H1 (cell line): ENCODE measurements at regions not wholly inside any gene's neighbourhood (a gene's known extent, or its start where the extent isn't known, plus 50 kb on each side); places are given as distances from the start of the nearest gene placed in this dataset.

ENCODE experiments used
- CTCF ChIA-PET: fragments of 300-600 bp; sonication (Branson Sonifier 250); formaldehyde crosslinking; loops from one replicate; lab custom pipeline; 2021; ENCODE audit not compliant: partially characterized antibody; lab: Charles Lee
- POLR2A ChIA-PET: fragments of 300-600 bp; sonication (Branson Sonifier 250); formaldehyde crosslinking; loops from one replicate; lab custom pipeline; 2021; ENCODE audit warnings: inconsistent platforms; ENCODE audit not compliant: partially characterized antibody; lab: Charles Lee
- DNase-seq, 2 experiments: peaks; one replicate each; pipeline versions ENCODE4 v3.0.0 to v3.0.0-alpha.2; 2010 to 2022; ENCODE audit warnings: low spot score in 2 of 2, low read depth in 1 of 2, mixed read lengths in 1 of 2
- FAIRE-seq: peaks from 2 replicates; lab custom pipeline; 2011; peaks lifted over from hg19 to GRCh38; lab: Jason Lieb, UNC
- H2AFZ ChIP-seq: 2 replicates; pipeline ENCODE4 v1.8.1; 2012; ENCODE audit warnings: low read length, inconsistent platforms
- H2AK5ac ChIP-seq: 2 replicates; pipeline ENCODE4 v1.6.1; 2013; ENCODE audit warnings: low read depth, low read length
- H2BK120ac ChIP-seq: replicated peaks from 2 replicates; pipeline ENCODE3; 2013; ENCODE audit warnings: low read depth, low read length, inconsistent platforms
- H2BK12ac ChIP-seq: 2 replicates; pipeline ENCODE4 v1.6.1; 2013; ENCODE audit warnings: low read depth, low read length
- H2BK15ac ChIP-seq: 2 replicates; pipeline ENCODE4 v1.6.1; 2013; ENCODE audit warnings: low read length
- H2BK20ac ChIP-seq: 2 replicates; pipeline ENCODE4 v1.6.1; 2013; ENCODE audit warnings: low read length
- H2BK5ac ChIP-seq: 2 replicates; pipeline ENCODE4 v1.6.1; 2013; ENCODE audit warnings: low read depth, low read length
- H3K14ac ChIP-seq: 2 replicates; pipeline ENCODE4 v1.6.1; 2013; ENCODE audit warnings: inconsistent platforms; ENCODE audit not compliant: insufficient read length
- H3K18ac ChIP-seq: 2 replicates; pipeline ENCODE4 v1.6.1; 2013; ENCODE audit warnings: low read length; ENCODE audit errors: extremely low read depth
- H3K23ac ChIP-seq: 2 replicates; pipeline ENCODE4 v1.6.1; 2013; ENCODE audit warnings: inconsistent platforms; ENCODE audit not compliant: insufficient read length
- H3K23me2 ChIP-seq: 2 replicates; pipeline ENCODE4 v1.6.1; 2013; ENCODE audit warnings: low read depth, low read length
- H3K27ac ChIP-seq: 2 replicates; pipeline ENCODE4 v1.6.1; 2011; ENCODE audit warnings: low read depth, low read length, inconsistent platforms
- H3K27me3 ChIP-seq, 4 experiments: replicated peaks in 1 of 4; 1 replicate in 1 of 4; 2 replicates in 3 of 4; pipeline versions ENCODE4 v1.6.1 to v1.8.1; 2011 to 2013; ENCODE audit warnings: low read length in 3 of 4, mild to moderate bottlenecking in 3 of 4, inconsistent platforms in 2 of 4, mixed read lengths in 2 of 4, moderate library complexity in 1 of 4; ENCODE audit not compliant: control insufficient read depth in 3 of 4, insufficient read depth in 3 of 4; ENCODE audit errors: extremely low read depth in 1 of 4
- H3K36me3 ChIP-seq, 4 experiments: 2 replicates each; pipeline versions ENCODE4 v1.6.1 to v1.8.1; 2011 to 2013; ENCODE audit warnings: mild to moderate bottlenecking in 4 of 4, low read length in 3 of 4, moderate library complexity in 2 of 4, control low read depth in 1 of 4, inconsistent platforms in 1 of 4; ENCODE audit not compliant: insufficient read depth in 4 of 4, control insufficient read depth in 2 of 4
- H3K4ac ChIP-seq: replicated peaks from 2 replicates; pipeline ENCODE3; 2013; ENCODE audit warnings: low read length, low read depth, mixed read lengths, inconsistent platforms; ENCODE audit not compliant: insufficient read length
- H3K4me1 ChIP-seq, 4 experiments: replicated peaks in 1 of 4; 1 replicate in 1 of 4; 2 replicates in 3 of 4; pipeline versions ENCODE4 v1.6.1 to v1.8.1; 2011 to 2013; ENCODE audit warnings: low read length in 3 of 4, inconsistent platforms in 2 of 4, mixed read lengths in 1 of 4; ENCODE audit not compliant: insufficient read depth in 4 of 4, control insufficient read depth in 3 of 4
- H3K4me2 ChIP-seq, 2 experiments: 2 replicates each; pipeline versions ENCODE4 v1.6.1 to v1.8.1; 2011 to 2013; ENCODE audit warnings: low read depth in 2 of 2, low read length in 2 of 2, control low read depth in 1 of 2, inconsistent platforms in 1 of 2, mild to moderate bottlenecking in 1 of 2; ENCODE audit not compliant: insufficient read depth in 1 of 2
- H3K4me3 ChIP-seq, 4 experiments: fragments of 200-600, 300-600 bp in 1 of 4; sonication (generic), shearing (Covaris generic), sonication (Bioruptor Twin) in 1 of 4; 2 replicates each; pipeline versions ENCODE4 v1.5.1 to v1.8.1; 2011 to 2016; ENCODE audit warnings: low read length in 4 of 4, low read depth in 3 of 4, control low read depth in 2 of 4, inconsistent platforms in 2 of 4, mild to moderate bottlenecking in 2 of 4, mixed read lengths in 1 of 4, moderate library complexity in 1 of 4; ENCODE audit not compliant: insufficient read depth in 2 of 4; ENCODE audit errors: extremely low read depth in 1 of 4
- H3K56ac ChIP-seq: replicated peaks from 2 replicates; pipeline ENCODE3; 2013; ENCODE audit warnings: low read depth, mild to moderate bottlenecking, mixed read lengths, low read length, inconsistent platforms; ENCODE audit not compliant: insufficient read length
- H3K79me1 ChIP-seq: 2 replicates; pipeline ENCODE4 v1.6.1; 2013; ENCODE audit warnings: low read depth, low read length, control low read depth
- H3K79me2 ChIP-seq, 2 experiments: 2 replicates each; pipeline versions ENCODE4 v1.6.1 to v1.8.1; 2012 to 2013; ENCODE audit warnings: low read length in 2 of 2, mild to moderate bottlenecking in 2 of 2, inconsistent platforms in 1 of 2; ENCODE audit not compliant: insufficient read depth in 2 of 2, control insufficient read depth in 1 of 2
- H3K9ac ChIP-seq, 4 experiments: replicated peaks in 1 of 4; 1 replicate in 1 of 4; 2 replicates in 3 of 4; pipeline versions ENCODE4 v1.6.1 to v1.8.1; 2011 to 2013; ENCODE audit warnings: low read depth in 3 of 4, low read length in 3 of 4, control low read depth in 2 of 4, mild to moderate bottlenecking in 2 of 4, moderate library complexity in 2 of 4, inconsistent platforms in 1 of 4; ENCODE audit errors: extremely low read depth in 1 of 4
- H3K9me3 ChIP-seq, 2 experiments: 2 replicates each; pipeline versions ENCODE4 v1.6.1 to v1.8.1; 2012 to 2013; ENCODE audit warnings: mild to moderate bottlenecking in 2 of 2, moderate library complexity in 2 of 2, control low read depth in 1 of 2, inconsistent platforms in 1 of 2, low read depth in 1 of 2, low read length in 1 of 2, mixed read lengths in 1 of 2; ENCODE audit not compliant: insufficient read depth in 2 of 2
- H4K20me1 ChIP-seq, 2 experiments: replicated peaks in 1 of 2; 2 replicates each; pipeline versions ENCODE3 to v1.8.1; 2011 to 2013; ENCODE audit warnings: inconsistent platforms in 2 of 2, low read length in 2 of 2, mild to moderate bottlenecking in 1 of 2; ENCODE audit not compliant: insufficient read depth in 2 of 2, control insufficient read depth in 1 of 2
- H4K5ac ChIP-seq: 2 replicates; pipeline ENCODE4 v1.6.1; 2013; ENCODE audit warnings: low read length, low read depth, mixed read lengths, inconsistent platforms; ENCODE audit not compliant: insufficient read length
- H4K8ac ChIP-seq: 2 replicates; pipeline ENCODE4 v1.8.0; 2013; ENCODE audit warnings: mild to moderate bottlenecking, moderate library complexity, low read length, inconsistent platforms; ENCODE audit not compliant: insufficient read depth; ENCODE audit errors: extremely low read depth
- H4K91ac ChIP-seq: replicated peaks from 2 replicates; pipeline ENCODE3; 2013; ENCODE audit warnings: low read length, mixed read lengths, inconsistent platforms; ENCODE audit not compliant: insufficient read length
- CREB1 ChIP-seq: IDR thresholded peaks from 2 replicates; pipeline ENCODE4 v1.6.1; 2012; ENCODE audit warnings: inconsistent platforms
- GABPA ChIP-seq: IDR thresholded peaks from 2 replicates; pipeline ENCODE4 v1.6.1; 2011; ENCODE audit warnings: mild to moderate bottlenecking, low read length, moderate library complexity, borderline replicate concordance; ENCODE audit not compliant: insufficient read depth
- PHF8 ChIP-seq: fragments of 200-600 bp; sonication (generic); conservative IDR thresholded peaks from 2 replicates; pipeline ENCODE4 v1.7.1; 2012; ENCODE audit warnings: low read depth, mild to moderate bottlenecking, inconsistent platforms, low read length, moderate library complexity
- RFX5 ChIP-seq: IDR thresholded peaks from 2 replicates; pipeline ENCODE4 v1.6.1; 2011; ENCODE audit warnings: low read depth, low read length, improper control_type of control experiment, borderline replicate concordance
- RXRA ChIP-seq: IDR thresholded peaks from 2 replicates; pipeline ENCODE4 v1.6.1; 2011; ENCODE audit warnings: low read depth, mild to moderate bottlenecking, low read length, moderate library complexity; ENCODE audit not compliant: insufficient read depth
- SIN3A ChIP-seq, 2 experiments: IDR thresholded peaks in 1 of 2; conservative IDR thresholded peaks in 1 of 2; 2 replicates each; pipeline ENCODE4 v1.6.1; 2011 to 2012; ENCODE audit warnings: low read length in 2 of 2, improper control_type of control experiment in 1 of 2, low read depth in 1 of 2, mild to moderate bottlenecking in 1 of 2
- SIRT6 ChIP-seq: IDR thresholded peaks from one replicate; pipeline ENCODE4 v1.7.1; 2012; ENCODE audit warnings: low read length, inconsistent platforms
- SP1 ChIP-seq: IDR thresholded peaks from 2 replicates; pipeline ENCODE4 v1.6.1; 2011; ENCODE audit warnings: low read depth, low read length
- SP2 ChIP-seq: IDR thresholded peaks from 2 replicates; pipeline ENCODE4 v1.6.1; 2012; ENCODE audit warnings: mild to moderate bottlenecking, low read length, inconsistent platforms
- TEAD4 ChIP-seq: IDR thresholded peaks from 2 replicates; pipeline ENCODE4 v1.6.1; 2012; ENCODE audit warnings: low read depth, low read length, inconsistent platforms, mixed read lengths
- WGBS, 2 experiments: shearing (Covaris generic) in 1 of 2; methylation state at CpG; one replicate each; pipeline versions ENCODE4 v1.1.6 to v1.1.7; 2013 to 2015; ENCODE audit warnings: low lambda C conversion rate in 2 of 2, mixed read lengths in 2 of 2, inconsistent platforms in 1 of 2, low coverage in 1 of 2, missing lambda C conversion rate in 1 of 2; ENCODE audit not compliant: insufficient replicate concordance in 2 of 2, insufficient coverage in 1 of 2, insufficient read length in 1 of 2; ENCODE audit errors: extremely low coverage in 1 of 2, missing lambda C conversion rate in 1 of 2; 5-methylcytosine and 5-hydroxymethylcytosine counted together

DNA sequence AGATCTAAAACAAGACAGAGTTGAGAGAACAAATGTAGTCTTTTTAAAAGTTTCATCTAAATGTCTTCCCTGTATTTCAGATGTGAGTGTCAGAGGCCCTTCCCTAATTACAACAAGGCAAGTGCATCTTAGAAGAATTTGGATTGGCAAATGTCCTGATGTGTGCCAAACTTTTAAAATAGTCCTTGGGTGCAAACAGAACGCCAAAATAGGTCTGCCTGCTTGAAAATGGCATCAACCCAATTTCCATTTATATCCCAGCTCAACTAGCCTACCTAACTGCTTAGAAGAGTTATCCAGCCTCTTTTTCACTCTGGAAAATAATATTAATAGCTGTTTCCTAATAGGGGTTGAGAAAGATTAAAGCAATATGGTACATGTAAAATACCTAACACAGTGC is 311.8 kb upstream of the ARRDC4 start:
- no peak overlapping the region for H2BK5ac ChIP-seq
- no peak overlapping the region for H4K8ac ChIP-seq
- H2BK12ac ChIP-seq: no peak overlapping the region
- DNase-seq (no peak), FAIRE-seq (no peak)
- H3K27me3 ChIP-seq: peaks cover 0 to 15% (median 13%) of the 10 kb centered on the region in 4 experiments; a peak in 6 of 7 replicates
- no peak overlapping the region for H3K4me3 ChIP-seq
- H3K56ac ChIP-seq: no peak overlapping the region
- ChIA-PET CTCF (interaction anchor here (1.6 kb wide), 1 partner anchor 44 kb away, joined by 3 read pairs; no protein-coding TSS in a partner anchor), POLR2A (no interaction called here)
- H3K23ac ChIP-seq: no peak overlapping the region
- no peak overlapping the region for H4K91ac ChIP-seq
- H3K4me1 ChIP-seq: peaks cover 0 to 3% (median under 1%) of the 10 kb centered on the region in 4 experiments; a peak in 2 of 7 replicates
- no peaks in the 10 kb centered on the region for H4K20me1 ChIP-seq
- no peak overlapping the region for H2BK15ac ChIP-seq
- 100% methylated on average over 1 of the region's 1 CpG; no CpG with 5 or more reads in 1 of the 2 experiments for WGBS, 2 experiments
- no peaks in the 10 kb centered on the region for H3K9me3 ChIP-seq
- H3K14ac ChIP-seq: no peak overlapping the region
- H3K4ac ChIP-seq: no peak overlapping the region
- no peaks in the 10 kb centered on the region for H3K79me2 ChIP-seq
- H3K9ac ChIP-seq: no peak overlapping the region
- H3K27ac ChIP-seq: no peak overlapping the region
- no peak overlapping the region for H2AFZ ChIP-seq
- H4K5ac ChIP-seq: no peak overlapping the region
- no peaks in the 10 kb centered on the region for H3K79me1 ChIP-seq
- TF ChIP-seq RXRA (no peak), SIN3A (conservative IDR thresholded peaks at IDR 0.05 in 1 of 2, IDR thresholded peaks at IDR 0.05 in 1 of 2; ENCODE audit: low read depth in 1 of 2, low read length in 2 of 2) (no peak), TEAD4 (no peak), SP1 (no peak), SP2 (no peak), RFX5 (no peak), PHF8 (no peak), SIRT6 (no peak), GABPA (no peak), CREB1 (no peak)
- no peaks in the 10 kb centered on the region for H3K36me3 ChIP-seq
- H3K23me2 ChIP-seq: peaks cover 6% of the 10 kb centered on the region; the same call in 1 of the 2 replicates
- no peak overlapping the region for H2BK120ac ChIP-seq
- H3K18ac ChIP-seq: no peak overlapping the region
- H2AK5ac ChIP-seq: no peak overlapping the region
- no peak overlapping the region for H2BK20ac ChIP-seq
- H3K4me2 ChIP-seq: no peak overlapping the region
